ENCODE measurements at regions not wholly inside any gene's neighbourhood (a gene's known extent, or its start where the extent isn't known, plus 50 kb on each side); places are given as distances from the start of the nearest gene placed in this dataset.
"Not testable (repeated sequence)": the region's sequence is repeated elsewhere in the genome, so short reads cannot be mapped to it uniquely, and the experiment has no call there.

DNA sequence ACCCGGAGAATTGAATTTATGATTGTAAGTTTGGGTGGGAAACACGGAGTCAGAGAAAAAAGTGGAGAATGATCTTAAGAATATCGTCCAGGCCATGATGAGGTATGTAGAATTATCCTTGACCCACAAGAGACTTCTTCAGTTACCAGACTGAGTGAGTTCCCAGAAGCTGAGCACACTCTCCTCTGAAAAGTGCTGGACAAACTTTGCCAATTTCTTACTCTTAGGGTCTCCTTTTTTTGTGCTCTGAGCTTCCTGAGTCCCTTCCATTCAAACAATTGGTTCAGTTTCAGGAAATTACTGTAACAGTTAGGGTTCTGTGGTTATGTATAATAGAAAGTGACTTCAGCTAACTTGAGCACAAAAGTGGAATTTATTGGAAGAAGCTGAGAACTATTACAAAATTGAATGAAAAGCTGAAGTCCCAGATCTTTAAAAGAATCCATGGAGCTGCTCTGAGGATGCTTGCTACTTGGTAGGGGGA, 50.6 kb upstream of the EHBP1 start:
- no peak overlapping the region for H3K4me3 ChIP-seq
- no peaks in the 10 kb centered on the region for H3K36me3 ChIP-seq
- no peaks in the 10 kb centered on the region for H3K27me3 ChIP-seq (replicated peaks)
- peaks cover 20% of the 10 kb centered on the region for H3K4me1 ChIP-seq (replicated peaks)
- DNase-seq (ENCODE audit: low read depth in 1 of 2, low spot score in 2 of 2): no peak
- H3K9me3 ChIP-seq (replicated peaks): no peaks in the 10 kb centered on the region
- H3K27ac ChIP-seq: peak overlapping the region; percentile 55

DNA sequence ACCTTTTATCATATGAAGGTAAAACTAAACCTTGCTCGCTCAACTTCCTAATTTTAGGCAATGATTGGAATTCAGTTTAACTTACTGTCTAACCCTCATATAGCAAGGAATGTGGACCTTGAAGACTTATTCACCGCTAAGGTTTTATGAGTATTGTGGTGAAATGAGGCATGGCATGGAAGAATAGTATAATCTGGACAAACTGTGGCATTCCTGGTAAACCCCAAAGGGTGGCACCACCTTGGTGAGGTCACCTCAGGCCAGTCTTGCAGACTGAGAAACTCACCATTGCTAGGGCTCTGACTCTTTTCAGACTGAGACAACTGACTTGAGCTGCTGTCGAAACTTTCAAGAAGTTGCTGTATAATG, 51.1 kb upstream of the EHBP1 start:
- Histone ChIP-seq H3K4me1 (replicated peaks) (peaks cover 17% of the 10 kb centered on the region), H3K36me3 (no peaks in the 10 kb centered on the region), H3K4me3 (no peak overlapping the region), H3K9me3 (replicated peaks) (no peaks in the 10 kb centered on the region), H3K27ac (peak overlapping the region; percentile 55), H3K27me3 (replicated peaks) (no peaks in the 10 kb centered on the region)
- DNase-seq (ENCODE audit: low read depth in 1 of 2, low spot score in 2 of 2): peak; percentile 52 to 56

DNA sequence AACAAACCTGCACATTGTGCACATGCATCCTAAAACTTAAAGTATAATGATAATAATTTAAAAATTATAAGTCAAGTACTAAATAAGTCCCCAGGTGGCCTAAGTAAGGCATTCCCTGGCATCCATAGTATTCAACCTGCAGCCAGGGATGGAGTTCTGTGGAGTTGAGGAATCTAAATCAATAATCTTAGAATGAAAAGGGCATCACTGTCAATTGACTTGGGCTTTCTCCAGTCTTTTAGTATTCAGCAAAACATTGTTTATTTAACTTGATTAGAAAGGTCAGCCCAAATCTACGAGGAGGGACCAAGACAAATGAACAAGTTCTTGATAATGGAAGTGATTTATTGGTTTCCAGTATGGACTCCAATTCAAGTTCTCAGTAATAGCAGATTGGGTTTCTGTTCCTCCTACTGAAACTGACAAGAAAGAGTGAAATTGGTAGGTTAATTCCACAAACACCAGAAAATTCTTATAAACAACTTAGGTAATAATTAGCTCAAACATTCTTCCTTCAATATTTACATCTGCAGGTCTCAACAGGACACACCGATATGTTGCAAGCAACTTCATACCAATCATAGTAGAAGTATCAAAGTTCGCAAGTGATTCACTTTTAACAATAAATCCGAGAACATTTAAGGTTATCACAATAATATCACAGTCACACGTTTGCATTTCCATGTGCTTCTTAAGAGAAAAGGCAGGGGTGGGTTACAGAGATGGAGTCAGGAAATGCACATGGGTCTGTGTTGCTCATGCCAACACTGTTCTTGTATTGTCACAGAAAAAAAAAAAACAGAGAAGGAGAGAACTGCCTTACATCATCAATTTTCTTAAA, 51.7 kb upstream of the EHBP1 start:
- no peak for DNase-seq (ENCODE audit: low read depth in 1 of 2, low spot score in 2 of 2)
- no peaks in the 10 kb centered on the region for H3K36me3 ChIP-seq
- no peaks in the 10 kb centered on the region for H3K27me3 ChIP-seq (replicated peaks)
- H3K4me3 ChIP-seq: no peak overlapping the region
- peak overlapping the region; percentile 55; the same call in 1 of the 2 replicates for H3K27ac ChIP-seq
- no peaks in the 10 kb centered on the region for H3K9me3 ChIP-seq (replicated peaks)
- H3K4me1 ChIP-seq (replicated peaks): peaks cover 17% of the 10 kb centered on the region

DNA sequence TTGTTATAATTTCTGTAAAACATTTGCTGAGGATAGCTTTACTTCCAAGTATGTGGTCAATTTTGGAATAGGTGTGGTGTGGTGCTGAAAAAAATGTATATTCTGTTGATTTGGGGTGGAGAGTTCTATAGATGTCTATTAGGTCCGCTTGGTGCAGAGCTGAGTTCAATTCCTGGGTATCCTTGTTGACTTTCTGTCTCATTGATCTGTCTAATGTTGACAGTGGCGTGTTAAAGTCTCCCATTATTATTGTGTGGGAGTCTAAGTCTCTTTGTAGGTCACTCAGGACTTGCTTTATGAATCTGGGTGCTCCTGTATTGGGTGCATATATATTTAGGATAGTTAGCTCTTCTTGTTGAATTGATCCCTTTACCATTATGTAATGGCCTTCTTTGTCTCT, 56.4 kb upstream of the EHBP1 start:
- not testable (repeated sequence) for H3K9me3 ChIP-seq (replicated peaks); H3K27ac ChIP-seq

DNA sequence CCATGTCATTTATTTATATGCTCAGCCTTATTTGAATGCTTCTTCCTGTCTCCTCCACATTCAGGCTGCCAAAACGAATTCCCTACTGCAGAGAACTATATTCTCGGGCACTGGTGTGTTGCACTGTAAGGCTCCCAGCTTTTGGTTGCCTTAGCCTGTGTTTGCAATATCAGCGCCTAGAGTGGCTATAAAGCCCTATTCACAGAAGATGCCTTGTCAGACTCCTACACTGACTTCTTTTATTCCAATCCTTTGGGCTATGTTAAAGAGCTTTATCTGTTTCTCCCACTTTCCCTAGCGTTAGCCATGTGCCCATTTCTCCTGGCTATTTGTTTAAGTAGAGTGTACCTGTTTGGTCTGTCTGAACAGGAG, 62.4 kb upstream of the EHBP1 start:
- H3K4me1 ChIP-seq (replicated peaks): peaks cover 8% of the 10 kb centered on the region
- no peak for DNase-seq (ENCODE audit: low read depth in 1 of 2, low spot score in 2 of 2)

More for the DNA sequence above, 56.4 kb upstream of the EHBP1 start:
- H3K4me3 ChIP-seq; H3K36me3 ChIP-seq; H3K27me3 ChIP-seq (replicated peaks); H3K4me1 ChIP-seq (replicated peaks); DNase-seq (ENCODE audit: low read depth in 1 of 2, low spot score in 2 of 2): not testable (repeated sequence)

DNA sequence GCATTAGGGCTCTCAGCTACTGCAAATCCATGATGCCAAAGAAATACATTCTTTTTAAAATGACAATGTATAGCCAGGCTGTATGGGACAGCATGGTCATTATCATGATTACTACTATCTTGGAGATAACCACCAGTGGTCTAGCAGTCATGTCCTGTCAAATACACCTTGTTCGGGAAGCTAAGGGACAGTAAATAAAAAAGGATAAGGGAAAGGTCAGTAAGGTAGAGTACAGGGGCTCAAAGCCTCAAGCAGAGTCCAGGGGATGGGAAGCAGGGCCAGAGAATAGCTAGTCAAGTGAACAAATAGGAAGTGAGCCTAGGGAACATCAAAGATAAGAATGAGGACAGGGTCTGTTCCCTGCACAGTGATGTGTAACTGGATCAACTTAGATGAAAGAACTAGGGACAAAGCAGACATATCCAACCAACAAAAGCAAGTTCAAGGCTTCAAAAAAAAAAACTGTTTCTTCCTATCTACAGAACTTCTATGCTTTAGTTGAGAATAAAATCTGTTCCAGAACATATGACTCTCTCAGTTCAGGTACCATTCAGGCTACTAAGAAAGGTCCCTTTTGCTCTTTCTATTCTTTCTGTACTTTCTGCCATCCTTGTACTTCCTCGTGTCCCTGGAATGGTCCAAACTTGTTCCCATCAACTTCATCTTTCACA, 62.9 kb upstream of the EHBP1 start:
- no peaks in the 10 kb centered on the region for H3K9me3 ChIP-seq (replicated peaks)
- no peak overlapping the region for H3K27ac ChIP-seq
- DNase-seq (ENCODE audit: low read depth in 1 of 2, low spot score in 2 of 2): no peak
- no peaks in the 10 kb centered on the region for H3K36me3 ChIP-seq
- no peaks in the 10 kb centered on the region for H3K27me3 ChIP-seq (replicated peaks)
- H3K4me3 ChIP-seq: no peak overlapping the region
- peaks cover 8% of the 10 kb centered on the region for H3K4me1 ChIP-seq (replicated peaks)

More for the DNA sequence above, 62.4 kb upstream of the EHBP1 start:
- H3K27ac ChIP-seq: no peak overlapping the region
- H3K9me3 ChIP-seq (replicated peaks): no peaks in the 10 kb centered on the region
- H3K36me3 ChIP-seq: no peaks in the 10 kb centered on the region
- no peak overlapping the region for H3K4me3 ChIP-seq
- no peaks in the 10 kb centered on the region for H3K27me3 ChIP-seq (replicated peaks)

DNA sequence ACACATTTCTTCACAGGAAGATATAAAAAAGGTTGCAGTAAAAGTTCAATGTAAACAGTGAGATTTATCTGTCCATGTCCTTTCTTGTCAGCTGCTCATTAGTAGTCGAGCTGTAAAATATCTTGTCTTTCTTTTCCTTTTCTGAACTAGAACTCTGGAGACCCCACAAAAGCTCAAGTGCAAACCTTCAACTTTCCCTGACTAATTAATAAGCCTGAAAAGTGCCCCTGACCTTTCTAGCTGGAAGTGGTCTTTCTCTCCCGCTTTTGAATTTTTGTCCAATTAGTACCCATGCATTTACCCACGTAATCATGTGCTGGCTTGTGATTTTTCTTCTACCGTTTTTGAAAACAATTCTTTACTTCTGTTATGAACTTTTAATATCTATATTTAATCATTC, 63.6 kb upstream of the EHBP1 start:
- H3K4me1 ChIP-seq (replicated peaks): peaks cover 8% of the 10 kb centered on the region
- H3K27me3 ChIP-seq (replicated peaks): no peaks in the 10 kb centered on the region
- H3K36me3 ChIP-seq: no peaks in the 10 kb centered on the region
- no peaks in the 10 kb centered on the region for H3K9me3 ChIP-seq (replicated peaks)
- no peak for DNase-seq (ENCODE audit: low read depth in 1 of 2, low spot score in 2 of 2)
- H3K4me3 ChIP-seq: no peak overlapping the region
- H3K27ac ChIP-seq: no peak overlapping the region

DNA sequence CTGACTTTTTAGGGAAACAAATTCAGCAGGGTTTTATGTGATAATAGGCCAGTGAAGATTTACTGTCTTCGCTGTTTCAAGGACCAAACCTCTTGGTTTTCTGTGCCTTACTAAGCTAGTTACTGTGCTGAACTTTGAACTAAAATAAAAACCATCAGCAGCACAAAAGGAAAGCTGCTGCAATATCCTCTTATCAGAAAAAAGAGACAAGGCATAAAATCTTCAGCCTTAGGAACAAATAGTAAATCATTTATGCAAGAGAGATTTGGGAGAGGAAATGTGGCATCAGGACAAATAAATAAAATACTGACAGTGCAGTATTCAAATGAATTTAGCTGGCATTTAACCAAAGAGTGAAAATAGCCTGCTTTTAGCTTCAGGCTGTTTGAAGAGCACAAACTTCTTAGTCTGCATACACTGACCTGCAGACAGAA, 64.1 kb upstream of the EHBP1 start:
- no peak for DNase-seq (ENCODE audit: low read depth in 1 of 2, low spot score in 2 of 2)
- H3K9me3 ChIP-seq (replicated peaks): no peaks in the 10 kb centered on the region
- H3K4me1 ChIP-seq (replicated peaks): peaks cover 8% of the 10 kb centered on the region
- no peaks in the 10 kb centered on the region for H3K27me3 ChIP-seq (replicated peaks)
- H3K27ac ChIP-seq: no peak overlapping the region
- no peaks in the 10 kb centered on the region for H3K36me3 ChIP-seq
- no peak overlapping the region for H3K4me3 ChIP-seq

DNA sequence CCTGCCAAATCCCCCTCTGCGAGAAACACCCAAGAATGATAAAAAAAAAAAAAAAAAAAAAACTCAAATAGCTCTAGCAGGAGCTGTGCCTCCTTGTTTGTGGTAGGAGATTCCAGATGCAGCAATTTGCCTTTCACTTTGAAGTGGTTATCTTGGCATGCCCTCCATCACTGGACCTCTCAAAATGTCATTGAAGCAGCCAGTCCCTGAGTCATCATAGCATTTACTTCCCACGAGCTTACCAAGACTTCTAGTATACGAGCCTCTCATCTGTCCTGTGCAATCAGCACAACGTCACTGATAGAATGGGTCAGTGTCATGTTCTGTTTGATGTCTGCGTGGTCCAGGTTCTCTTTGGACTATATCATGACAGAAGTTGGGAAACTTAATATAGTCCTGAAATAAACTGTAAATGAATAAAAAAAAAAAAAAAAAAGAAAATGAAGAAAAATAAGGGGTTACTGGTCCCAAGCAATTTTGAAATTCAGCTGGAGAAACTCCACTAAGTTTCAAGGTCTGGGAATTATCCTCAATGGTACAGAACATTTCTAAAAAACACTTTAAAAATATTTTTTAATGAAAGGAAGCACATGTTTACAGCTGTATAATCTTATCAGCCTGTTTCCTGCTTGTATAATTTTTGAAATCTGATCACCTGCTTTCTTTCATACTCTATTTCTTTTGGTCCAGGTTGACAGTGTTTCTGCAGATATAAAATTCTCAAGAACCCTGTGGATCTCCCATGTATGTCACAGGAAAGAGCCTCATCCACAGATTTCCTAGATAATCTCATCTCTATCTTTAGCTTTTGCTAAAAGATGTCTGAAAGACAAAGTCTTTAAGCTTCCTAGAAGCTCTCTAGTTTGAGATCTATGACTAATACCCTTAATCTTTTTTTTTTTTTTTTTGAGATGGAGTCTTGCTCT, 74.1 kb upstream of the EHBP1 start:
- Histone ChIP-seq H3K4me1 (replicated peaks) (no peaks in the 10 kb centered on the region), H3K27ac (no peak overlapping the region), H3K9me3 (replicated peaks) (no peaks in the 10 kb centered on the region), H3K27me3 (replicated peaks) (no peaks in the 10 kb centered on the region), H3K4me3 (no peak overlapping the region), H3K36me3 (no peaks in the 10 kb centered on the region)
- no peak for DNase-seq (ENCODE audit: low read depth in 1 of 2, low spot score in 2 of 2)

DNA sequence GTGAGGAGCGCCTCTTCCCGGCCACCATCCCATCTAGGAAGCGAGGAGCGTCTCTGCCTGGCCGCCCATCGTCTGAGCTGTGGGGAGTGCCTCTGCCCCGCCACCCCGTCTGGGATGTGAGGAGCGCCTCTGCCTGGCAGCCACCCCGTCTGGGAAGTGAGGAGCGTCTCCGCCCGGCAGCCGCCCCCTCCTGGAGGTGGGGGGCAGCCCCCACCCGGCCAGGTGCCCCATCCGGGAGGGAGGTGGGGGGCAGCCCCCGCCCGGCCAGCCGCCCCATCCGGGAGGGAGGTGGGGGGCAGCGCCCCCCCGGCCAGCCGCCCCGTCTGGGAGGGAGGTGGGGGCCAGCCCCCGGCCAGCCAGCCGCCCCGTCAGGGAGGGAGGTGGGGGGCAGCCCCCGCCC, 75.3 kb upstream of the EHBP1 start:
- not testable (repeated sequence) for H3K9me3 ChIP-seq (replicated peaks); DNase-seq (ENCODE audit: low read depth in 1 of 2, low spot score in 2 of 2); H3K4me1 ChIP-seq (replicated peaks); H3K27me3 ChIP-seq (replicated peaks); H3K4me3 ChIP-seq; H3K36me3 ChIP-seq; H3K27ac ChIP-seq

DNA sequence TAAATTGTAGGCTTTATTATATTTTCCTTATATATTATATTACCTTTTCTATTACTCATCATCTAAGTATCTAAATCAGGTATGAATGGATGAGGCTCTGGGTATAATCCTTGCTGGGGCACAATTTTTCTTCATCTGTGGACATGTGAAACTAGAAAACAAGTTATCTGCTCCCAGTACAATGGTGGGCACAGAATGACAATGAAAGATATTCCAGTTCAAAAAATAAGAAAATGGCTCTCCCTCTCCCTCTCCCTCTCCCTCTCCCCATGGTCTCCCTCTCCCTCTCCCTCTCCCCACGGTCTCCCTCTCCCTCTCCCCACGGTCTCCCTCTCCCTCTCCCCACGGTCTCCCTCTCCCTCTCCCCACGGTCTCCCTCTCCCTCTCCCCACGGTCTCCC, 76.2 kb upstream of the EHBP1 start:
- not testable (repeated sequence) for H3K4me1 ChIP-seq (replicated peaks); H3K27me3 ChIP-seq (replicated peaks); H3K27ac ChIP-seq; H3K36me3 ChIP-seq; DNase-seq (ENCODE audit: low read depth in 1 of 2, low spot score in 2 of 2); H3K4me3 ChIP-seq; H3K9me3 ChIP-seq (replicated peaks)

DNA sequence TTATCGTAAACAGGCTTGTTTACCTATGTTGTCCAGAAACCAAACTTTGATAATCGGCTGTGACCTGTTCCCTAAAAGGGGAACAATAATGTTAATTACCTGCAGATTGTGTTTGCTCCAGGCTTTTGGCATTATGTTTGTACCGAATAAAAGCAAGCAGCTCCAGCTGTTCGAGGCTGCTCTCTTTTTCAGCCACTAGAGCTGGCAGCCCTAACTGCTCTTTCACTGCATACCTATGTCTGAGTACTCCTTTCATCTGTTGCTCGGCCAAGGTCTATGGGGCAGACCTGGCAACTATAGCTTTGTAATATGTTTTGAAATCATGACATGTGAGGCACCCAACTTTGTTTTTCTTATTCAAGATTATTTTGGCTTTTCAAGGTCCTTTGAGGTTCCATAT, 77.8 kb upstream of the EHBP1 start:
- Histone ChIP-seq H3K4me1 (replicated peaks) (no peaks in the 10 kb centered on the region), H3K9me3 (replicated peaks) (no peaks in the 10 kb centered on the region), H3K4me3 (no peak overlapping the region), H3K27ac (no peak overlapping the region), H3K27me3 (replicated peaks) (no peaks in the 10 kb centered on the region), H3K36me3 (no peaks in the 10 kb centered on the region)
- DNase-seq (ENCODE audit: low read depth in 1 of 2, low spot score in 2 of 2): no peak

DNA sequence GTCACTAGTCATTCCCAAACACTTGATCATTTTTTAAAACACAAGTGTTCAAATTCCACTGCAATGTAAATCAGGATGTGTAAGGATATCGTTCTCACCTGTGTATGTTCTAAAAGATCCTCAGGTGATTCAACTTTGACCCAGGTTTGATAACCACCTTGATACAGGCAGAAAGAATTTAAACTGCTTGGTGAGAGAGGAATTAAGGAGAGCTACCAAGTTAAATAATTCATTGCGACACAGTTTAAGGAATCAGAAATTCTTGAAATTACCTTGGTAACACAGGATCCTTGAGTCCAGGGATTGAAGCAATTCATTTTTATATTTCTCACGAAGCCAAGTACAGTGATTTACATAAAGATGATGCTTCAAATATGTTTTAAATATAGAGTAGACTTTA, 80.7 kb upstream of the EHBP1 start:
- Histone ChIP-seq H3K4me3 (no peak overlapping the region), H3K4me1 (replicated peaks) (no peaks in the 10 kb centered on the region), H3K27me3 (replicated peaks) (no peaks in the 10 kb centered on the region), H3K36me3 (no peaks in the 10 kb centered on the region), H3K27ac (no peak overlapping the region), H3K9me3 (replicated peaks) (no peaks in the 10 kb centered on the region)
- DNase-seq (ENCODE audit: low read depth in 1 of 2, low spot score in 2 of 2): no peak

DNA sequence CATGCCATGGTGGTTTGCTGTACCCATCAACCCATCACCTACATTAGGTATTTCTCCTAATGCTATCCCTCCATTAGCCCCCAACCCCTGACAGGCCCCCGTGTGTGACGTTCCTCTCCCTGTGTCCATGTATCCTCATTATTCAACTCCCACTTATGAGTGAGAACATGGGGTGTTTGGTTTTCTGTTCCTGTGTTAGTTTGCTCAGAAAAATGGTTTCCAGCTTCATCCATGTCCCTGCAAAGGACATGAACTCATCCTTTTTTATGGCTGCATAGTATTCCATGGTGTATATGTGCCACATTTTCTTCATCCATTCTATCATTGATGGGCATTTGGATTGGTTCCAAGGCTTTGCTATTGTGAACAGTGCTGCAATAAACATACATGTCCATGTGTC, 89.0 kb upstream of the EHBP1 start:
- not testable (repeated sequence) for H3K36me3 ChIP-seq; H3K27me3 ChIP-seq (replicated peaks); H3K27ac ChIP-seq; H3K4me1 ChIP-seq (replicated peaks); H3K4me3 ChIP-seq; H3K9me3 ChIP-seq (replicated peaks); DNase-seq (ENCODE audit: low read depth in 1 of 2, low spot score in 2 of 2)

Measured in SJSA1 (cell line).